Prostate gland (tissue), 2 donors: ENCODE measurements at regions not wholly inside any gene's neighbourhood (a gene's known extent, or its start where the extent isn't known, plus 50 kb on each side); places are given as distances from the start of the nearest gene placed in this dataset.
A peak's percentile ranks its signal among the peaks of the same experiment; 100 is the strongest.

ENCODE experiments used
- DNase-seq: peaks from one replicate; pipeline ENCODE4 v3.0.0-alpha.2; 2019; ENCODE audit warnings: low spot score
- H3K27ac ChIP-seq, 2 donors: fragments of 200-600 bp; sonication (generic); 2 replicates each; pipeline ENCODE4 v1.5.1; 2017 to 2019
- H3K27me3 ChIP-seq: fragments of 200-600 bp; sonication (generic); replicated peaks from 2 replicates; pipeline ENCODE4 v1.5.1; 2019; ENCODE audit not compliant: insufficient read depth
- H3K36me3 ChIP-seq, 2 donors: fragments of 200-600 bp; sonication (generic); 1 replicate in 1 of 2; 2 replicates in 1 of 2; pipeline versions ENCODE4 v1.5.1 to v1.8.1; 2017 to 2019
- H3K4me1 ChIP-seq: fragments of 200-600 bp; sonication (generic); replicated peaks from 2 replicates; pipeline ENCODE4 v1.5.1; 2019
- H3K4me3 ChIP-seq, 2 donors: fragments of 200-600 bp; sonication (generic); 2 replicates each; pipeline ENCODE4 v1.5.1; 2017 to 2019
- H3K9me3 ChIP-seq: fragments of 200-600 bp; sonication (generic); 2 replicates; pipeline ENCODE4 v1.5.1; 2017
- POLR2A ChIP-seq: fragments of 450-650 bp; IDR thresholded peaks from one replicate; pipeline ENCODE4 v1.6.1; 2016; ENCODE audit warnings: antibody characterized with exemption, mild to moderate bottlenecking
- POLR2AphosphoS5 ChIP-seq: sonication (generic); formaldehyde crosslinking; IDR thresholded peaks from one replicate; pipeline ENCODE4 v1.6.1; 2017; ENCODE audit warnings: antibody characterized with exemption
- WGBS: methylation state at CpG from one replicate; pipeline ENCODE4 v1.1.5; 2018; 5-methylcytosine and 5-hydroxymethylcytosine counted together
- intact Hi-C: fragments of 100-400 bp; cut with DNase I; formaldehyde crosslinking; loops from one replicate; pipeline ENCODE4 v1.14.2; 2022
- TF ChIP-seq, protein P1 (sequence below), 4 experiments: fragments of 200-600 bp in 2 of 4; fragments of 450-650 bp in 2 of 4; sonication (generic) in 2 of 4; IDR thresholded peaks; 1 replicate in 3 of 4; 2 replicates in 1 of 4; pipeline ENCODE4 v1.5.1; 2016 to 2019; ENCODE audit warnings: antibody characterized with exemption in 4 of 4, mild to moderate bottlenecking in 2 of 4, moderate library complexity in 2 of 4

DNA sequence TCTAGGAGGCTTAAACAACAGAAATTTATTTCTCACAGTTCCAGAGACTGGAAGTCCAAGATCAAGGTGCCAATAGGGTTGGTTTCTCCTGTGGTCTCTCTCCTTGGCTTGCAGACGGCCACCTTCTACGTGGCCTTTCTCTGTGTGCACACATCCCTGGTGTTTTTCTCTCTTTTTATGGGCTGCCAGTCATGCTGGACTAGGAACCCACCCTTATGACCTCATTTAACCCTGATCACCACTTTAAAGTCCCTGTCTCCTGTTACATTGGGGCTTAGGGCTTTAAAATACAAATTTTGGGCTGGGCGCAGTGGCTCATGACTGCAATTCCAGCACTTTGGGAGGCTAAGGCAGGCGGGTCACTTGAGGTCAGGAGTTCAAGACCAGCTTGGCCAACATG is 157.1 kb downstream of the TLE1 start:
- intact Hi-C loops: no loop called here
- no peak for DNase-seq
- Histone ChIP-seq H3K36me3 (no peaks in the 10 kb centered on the region), H3K9me3 (no peaks in the 10 kb centered on the region), H3K27me3 (no peaks in the 10 kb centered on the region), H3K27ac (no peak overlapping the region), H3K4me1 (peaks cover 6% of the 10 kb centered on the region), H3K4me3 (no peak overlapping the region)
- 92% methylated on average over 4 of the region's 4 CpGs for WGBS
- TF ChIP-seq POLR2AphosphoS5 (no peak), POLR2A (no peak)
- TF ChIP-seq, protein P1, sequence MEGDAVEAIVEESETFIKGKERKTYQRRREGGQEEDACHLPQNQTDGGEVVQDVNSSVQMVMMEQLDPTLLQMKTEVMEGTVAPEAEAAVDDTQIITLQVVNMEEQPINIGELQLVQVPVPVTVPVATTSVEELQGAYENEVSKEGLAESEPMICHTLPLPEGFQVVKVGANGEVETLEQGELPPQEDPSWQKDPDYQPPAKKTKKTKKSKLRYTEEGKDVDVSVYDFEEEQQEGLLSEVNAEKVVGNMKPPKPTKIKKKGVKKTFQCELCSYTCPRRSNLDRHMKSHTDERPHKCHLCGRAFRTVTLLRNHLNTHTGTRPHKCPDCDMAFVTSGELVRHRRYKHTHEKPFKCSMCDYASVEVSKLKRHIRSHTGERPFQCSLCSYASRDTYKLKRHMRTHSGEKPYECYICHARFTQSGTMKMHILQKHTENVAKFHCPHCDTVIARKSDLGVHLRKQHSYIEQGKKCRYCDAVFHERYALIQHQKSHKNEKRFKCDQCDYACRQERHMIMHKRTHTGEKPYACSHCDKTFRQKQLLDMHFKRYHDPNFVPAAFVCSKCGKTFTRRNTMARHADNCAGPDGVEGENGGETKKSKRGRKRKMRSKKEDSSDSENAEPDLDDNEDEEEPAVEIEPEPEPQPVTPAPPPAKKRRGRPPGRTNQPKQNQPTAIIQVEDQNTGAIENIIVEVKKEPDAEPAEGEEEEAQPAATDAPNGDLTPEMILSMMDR (IDR thresholded peaks at IDR 0.05): no peak

DNA sequence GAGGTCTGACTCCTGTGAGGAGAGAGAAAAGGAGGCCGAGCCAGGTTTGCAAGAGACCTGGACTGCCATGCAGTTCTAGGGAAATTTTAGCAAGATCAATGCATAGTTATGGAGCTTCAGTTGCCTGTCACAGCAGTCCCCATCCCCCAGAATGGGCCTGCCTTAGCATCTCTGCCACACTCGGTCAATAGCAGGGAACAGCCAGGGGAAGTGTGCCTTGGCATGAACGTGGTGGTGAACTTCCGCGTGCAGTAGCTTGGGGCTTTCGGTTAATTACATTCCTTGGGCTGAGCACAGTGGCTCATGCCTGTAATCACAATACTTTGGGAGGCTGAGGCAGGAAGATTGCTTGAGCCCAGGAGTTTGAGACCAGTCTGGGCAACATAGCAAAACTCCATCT is 157.8 kb downstream of the TLE1 start:
- WGBS: 64% methylated on average over 6 of the region's 6 CpGs
- H3K36me3 ChIP-seq: no peaks in the 10 kb centered on the region
- no peaks in the 10 kb centered on the region for H3K27me3 ChIP-seq

DNA sequence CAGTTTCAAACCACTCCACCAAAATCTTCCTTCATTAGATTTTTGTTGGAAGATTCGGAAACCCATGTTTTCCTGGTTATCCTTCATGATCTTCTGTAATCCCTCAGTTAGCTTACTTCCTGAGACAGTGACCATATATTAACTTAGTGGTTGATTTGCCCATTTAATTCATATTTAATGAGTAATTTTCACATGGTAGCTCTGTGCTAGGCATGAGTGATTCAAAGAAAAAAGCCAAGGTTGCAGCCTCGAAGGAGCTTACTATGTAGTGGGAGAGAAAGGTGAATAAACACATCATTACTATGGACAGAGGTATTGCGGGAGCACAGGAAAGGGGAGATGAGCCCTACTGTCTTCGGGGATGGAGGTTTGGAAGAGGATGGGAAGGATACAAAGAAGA is 158.5 kb downstream of the TLE1 start:
- Histone ChIP-seq H3K27ac (no peak overlapping the region), H3K9me3 (no peaks in the 10 kb centered on the region), H3K4me1 (peaks cover 6% of the 10 kb centered on the region), H3K36me3 (no peaks in the 10 kb centered on the region), H3K27me3 (no peaks in the 10 kb centered on the region), H3K4me3 (no peak overlapping the region)
- WGBS: 97% methylated on average over 4 of the region's 4 CpGs
- DNase-seq: no peak
- TF ChIP-seq POLR2A (no peak), POLR2AphosphoS5 (no peak)
- TF ChIP-seq, protein P1 (IDR thresholded peaks at IDR 0.05): no peak
- intact Hi-C loops: no loop called here

More for the DNA sequence above, 157.8 kb downstream of the TLE1 start:
- Histone ChIP-seq H3K27ac (no peak overlapping the region), H3K9me3 (no peaks in the 10 kb centered on the region), H3K4me3 (no peak overlapping the region), H3K4me1 (peaks cover 6% of the 10 kb centered on the region)
- intact Hi-C loops: no loop called here
- TF ChIP-seq, protein P1 (IDR thresholded peaks at IDR 0.05): no peak
- peak; percentile 52 for TF ChIP-seq POLR2AphosphoS5
- peak; percentile 54 for DNase-seq

DNA sequence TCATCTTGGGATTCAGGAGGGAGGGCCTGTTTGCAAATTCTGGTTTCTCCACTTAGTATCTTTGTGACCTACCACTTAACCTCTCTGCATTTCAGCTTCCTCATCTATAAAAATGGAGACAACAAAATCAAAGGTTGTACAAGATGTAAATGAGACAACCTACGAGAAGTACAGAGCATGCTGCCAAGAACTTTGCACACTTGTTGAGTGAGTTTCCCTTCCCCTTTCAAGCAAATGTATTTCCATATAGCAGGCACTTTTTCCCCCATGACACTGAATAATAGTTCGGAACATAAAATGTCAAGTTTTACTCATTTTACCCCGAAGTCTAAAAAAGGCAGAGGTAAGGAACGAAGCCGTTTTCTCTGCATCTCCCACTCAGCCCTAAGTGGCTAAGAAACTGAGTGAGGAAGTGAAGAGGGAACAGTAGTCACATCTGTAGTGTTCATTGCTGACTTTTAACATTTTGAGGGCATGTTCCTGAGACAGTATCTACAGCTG is 159.0 kb downstream of the TLE1 start:
- peaks cover 6% of the 10 kb centered on the region for H3K4me1 ChIP-seq
- H3K9me3 ChIP-seq: no peaks in the 10 kb centered on the region
- TF ChIP-seq, protein P1 (IDR thresholded peaks at IDR 0.05): no peak
- TF ChIP-seq POLR2A: no peak
- TF ChIP-seq POLR2AphosphoS5: no peak
- WGBS: 86% methylated on average over 5 of the region's 5 CpGs
- intact Hi-C loops: no loop called here
- no peaks in the 10 kb centered on the region for H3K27me3 ChIP-seq
- H3K27ac ChIP-seq: no peak overlapping the region
- no peak for DNase-seq
- H3K4me3 ChIP-seq: no peak overlapping the region
- no peaks in the 10 kb centered on the region for H3K36me3 ChIP-seq

DNA sequence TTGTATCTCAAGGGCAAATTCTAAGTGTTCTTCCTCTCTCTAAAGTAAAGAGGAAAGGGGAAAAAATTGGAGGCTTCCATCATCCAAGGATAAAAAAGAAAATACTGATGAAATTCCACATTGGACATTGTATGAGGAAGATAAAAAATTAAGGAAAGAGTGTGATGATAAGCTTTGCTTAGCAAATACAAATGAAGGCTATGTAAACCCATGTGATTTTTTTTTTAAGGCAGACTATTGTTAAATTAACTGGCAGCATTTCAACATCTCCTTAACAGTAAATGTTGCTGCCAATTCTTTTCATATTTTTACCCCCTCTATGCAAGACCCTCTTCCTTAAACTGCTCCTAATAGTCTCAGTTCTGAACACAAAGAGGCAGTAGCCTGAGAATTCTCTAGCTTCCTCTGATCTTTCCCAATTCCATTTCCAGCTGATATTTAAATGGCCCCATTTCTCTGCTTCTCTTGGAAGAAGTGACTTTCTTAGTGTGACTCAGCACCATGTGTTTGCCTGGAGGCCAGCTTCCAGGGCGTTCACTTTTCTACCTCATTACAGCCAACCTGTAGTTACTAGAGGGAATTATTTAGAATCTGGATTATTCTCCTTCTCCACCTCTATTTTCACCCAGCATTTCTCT is 159.7 kb downstream of the TLE1 start:
- TF ChIP-seq POLR2A: no peak
- TF ChIP-seq, protein P1 (IDR thresholded peaks at IDR 0.05): no peak
- TF ChIP-seq POLR2AphosphoS5: no peak
- intact Hi-C loops: loop anchor here (10.0 kb wide), 1 partner anchor 155 kb away; the partner anchor contains the start of gene TLE1
- Histone ChIP-seq H3K9me3 (no peaks in the 10 kb centered on the region), H3K4me3 (no peak overlapping the region), H3K4me1 (peaks cover 6% of the 10 kb centered on the region), H3K36me3 (no peaks in the 10 kb centered on the region), H3K27ac (no peak overlapping the region), H3K27me3 (no peaks in the 10 kb centered on the region)
- peak; percentile 7 for DNase-seq
- WGBS: 37% methylated on average over 1 of the region's 1 CpG
